Endothelial cell of umbilical vein (primary cell): ENCODE measurements at regions not wholly inside any gene's neighbourhood (a gene's known extent, or its start where the extent isn't known, plus 50 kb on each side); places are given as distances from the start of the nearest gene placed in this dataset.

Source experiments
- BruUV-seq: library from RNA; stranded (reverse); fragments of 400-500 nt; replicated peaks from 2 replicates; lab custom pipeline; 2021; lab: Mats Ljungman, UMichigan
- CTCF ChIA-PET: fragments of 300-600, 350-600 bp; sonication (Branson Sonifier 250); formaldehyde crosslinking; loops from one replicate; lab custom pipeline; 2021; ENCODE audit warnings: antibody characterized with exemption, inconsistent platforms; lab: Charles Lee
- POLR2A ChIA-PET: fragments of 300-600, 350-600 bp; sonication (Branson Sonifier 250); formaldehyde crosslinking; loops from one replicate; lab custom pipeline; 2021; ENCODE audit warnings: antibody characterized with exemption, inconsistent platforms; lab: Charles Lee
- DNase-seq: peaks from one replicate; pipeline ENCODE4 v3.0.0-alpha.2; 2011; ENCODE audit warnings: low read depth, low spot score
- FAIRE-seq: peaks from 2 replicates; lab custom pipeline; 2011; peaks lifted over from hg19 to GRCh38; lab: Jason Lieb, UNC
- H2AFZ ChIP-seq: 2 replicates; pipeline ENCODE4 v1.6.0; 2012; ENCODE audit warnings: low read depth, low read length, control low read depth, inconsistent platforms
- H3K27ac ChIP-seq: 2 replicates; pipeline ENCODE4 v1.5.1; 2011; ENCODE audit warnings: low read depth, mild to moderate bottlenecking, control low read depth, low read length, moderate library complexity; ENCODE audit not compliant: insufficient read depth
- H3K27me3 ChIP-seq, 2 experiments: 2 replicates each; pipeline versions ENCODE4 v1.6.0 to v1.6.1; 2011; ENCODE audit warnings: low read length in 2 of 2, mixed read lengths in 1 of 2; ENCODE audit not compliant: control insufficient read depth in 2 of 2, insufficient read depth in 2 of 2
- H3K36me3 ChIP-seq, 2 experiments: 2 replicates in 1 of 2; 3 replicates in 1 of 2; pipeline ENCODE4 v1.5.1; 2011; ENCODE audit warnings: low read length in 2 of 2, mild to moderate bottlenecking in 1 of 2, moderate library complexity in 1 of 2; ENCODE audit not compliant: control insufficient read depth in 2 of 2, insufficient read depth in 2 of 2; ENCODE audit errors: extremely low read depth in 1 of 2
- H3K4me1 ChIP-seq: 3 replicates; pipeline ENCODE4 v1.5.1; 2011; ENCODE audit warnings: mild to moderate bottlenecking, low read length; ENCODE audit not compliant: control insufficient read depth, insufficient read depth; ENCODE audit errors: extremely low read depth
- H3K4me2 ChIP-seq: 2 replicates; pipeline ENCODE4 v1.6.1; 2011; ENCODE audit warnings: low read length, control low read depth, mixed read lengths; ENCODE audit not compliant: insufficient read depth
- H3K4me3 ChIP-seq, 3 experiments: fragments of 200-600 bp in 1 of 3; sonication (generic), shearing (Covaris generic) in 1 of 3; replicated peaks in 1 of 3; 2 replicates each; pipeline ENCODE4 v1.5.1; 2011 to 2016; ENCODE audit warnings: control low read depth in 3 of 3, low read length in 3 of 3, mild to moderate bottlenecking in 2 of 3, inconsistent platforms in 1 of 3, low read depth in 1 of 3, moderate library complexity in 1 of 3; ENCODE audit not compliant: insufficient read depth in 1 of 3
- H3K79me2 ChIP-seq: 2 replicates; pipeline ENCODE4 v1.6.0; 2012; ENCODE audit warnings: low read length, inconsistent platforms; ENCODE audit not compliant: control insufficient read depth, insufficient read depth
- H3K9ac ChIP-seq: replicated peaks from 2 replicates; pipeline ENCODE3; 2011; ENCODE audit warnings: low read length, control low read depth; ENCODE audit not compliant: insufficient read depth; ENCODE audit errors: extremely low read depth
- H3K9me1 ChIP-seq: replicated peaks from 3 replicates; pipeline ENCODE4 v1.6.0; 2011; ENCODE audit warnings: mild to moderate bottlenecking, low read length; ENCODE audit not compliant: control insufficient read depth, insufficient read depth; ENCODE audit errors: extremely low read depth
- H3K9me3 ChIP-seq: replicated peaks from 2 replicates; pipeline ENCODE4 v1.5.1; 2012; ENCODE audit warnings: low read length, inconsistent platforms; ENCODE audit not compliant: control insufficient read depth, insufficient read depth
- H4K20me1 ChIP-seq: replicated peaks from 2 replicates; pipeline ENCODE3; 2011; ENCODE audit warnings: mild to moderate bottlenecking, low read length; ENCODE audit not compliant: control insufficient read depth, insufficient read depth; ENCODE audit errors: extremely low read depth
- EZH2 ChIP-seq: IDR thresholded peaks from 2 replicates; pipeline ENCODE4 v1.6.1; 2012; ENCODE audit warnings: borderline replicate concordance, low read depth, mild to moderate bottlenecking, moderate library complexity, low read length, inconsistent platforms; ENCODE audit not compliant: severe bottlenecking
- FOS ChIP-seq: IDR thresholded peaks from 2 replicates; pipeline ENCODE4 v1.6.1; 2011; ENCODE audit warnings: mild to moderate bottlenecking, low read length, moderate library complexity, borderline replicate concordance; ENCODE audit not compliant: insufficient read depth
- GATA2 ChIP-seq: IDR thresholded peaks from 2 replicates; pipeline ENCODE4 v1.7.0; 2011; ENCODE audit warnings: low read depth, mild to moderate bottlenecking, moderate library complexity, mixed read lengths, low read length; ENCODE audit not compliant: insufficient read length, insufficient read depth
- JUN ChIP-seq: IDR thresholded peaks from 2 replicates; pipeline ENCODE4 v1.6.1; 2011; ENCODE audit warnings: borderline replicate concordance, low read depth; ENCODE audit not compliant: insufficient read length, insufficient read depth
- MYC ChIP-seq: IDR thresholded peaks from one replicate; pipeline ENCODE4 v1.6.1; 2011; ENCODE audit warnings: mild to moderate bottlenecking, low read depth, low read length
- POLR2A ChIP-seq: IDR thresholded peaks from 2 replicates; pipeline ENCODE4 v1.6.1; 2012; ENCODE audit warnings: low read depth, mild to moderate bottlenecking, control low read depth, low read length
- POLR2AphosphoS5 ChIP-seq: IDR thresholded peaks from 2 replicates; pipeline ENCODE4 v1.6.1; 2012; ENCODE audit warnings: low read depth, mild to moderate bottlenecking, control low read depth, low read length, moderate library complexity; ENCODE audit not compliant: insufficient read depth
- dilution Hi-C: fragments of 300-500 bp; cut with MboI; formaldehyde crosslinking; loops from one replicate; pipeline ENCODE4 v1.15.0; 2019; ENCODE audit warnings: low sequenced_read_pairs; ENCODE audit not compliant: extremely low pct_ligation_motif_present
- intact Hi-C: fragments of 100-400 bp; cut with micrococcal nuclease; formaldehyde crosslinking; loops from one replicate; pipeline ENCODE4 v1.10.0; 2022
- TF ChIP-seq, protein P1 (sequence below): IDR thresholded peaks from 2 replicates; pipeline ENCODE4 v1.6.1; 2011; ENCODE audit not compliant: insufficient read depth, insufficient read length
- TF ChIP-seq, protein P2 (sequence below), 2 donors: IDR thresholded peaks; 1 replicate in 1 of 2; 2 replicates in 1 of 2; pipeline ENCODE4 v1.5.1; 2011; ENCODE audit warnings: low read length in 2 of 2, mild to moderate bottlenecking in 2 of 2, moderate library complexity in 2 of 2, control low read depth in 1 of 2, inconsistent platforms in 1 of 2, low read depth in 1 of 2; ENCODE audit not compliant: insufficient read depth in 1 of 2; ENCODE audit errors: extremely low read depth in 1 of 2

DNA sequence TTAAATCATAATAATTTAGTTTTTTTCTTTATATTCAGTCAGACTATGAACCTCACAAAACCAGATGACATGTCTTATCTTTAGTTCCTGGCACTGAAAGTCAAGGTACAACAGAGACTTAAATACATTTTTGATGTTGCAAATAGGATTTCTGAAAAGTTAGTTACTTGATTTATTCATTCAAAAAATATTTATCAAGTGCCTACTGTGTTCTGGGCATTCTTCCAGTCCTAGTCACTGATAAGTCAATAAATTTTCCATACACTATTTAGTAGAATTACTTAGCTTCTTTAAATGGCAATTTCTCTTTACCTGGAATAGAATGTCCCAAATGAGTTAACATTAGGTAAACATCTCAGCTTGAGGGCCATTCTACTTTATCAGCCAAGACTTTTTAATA lies 938.3 kb upstream of the PCDH9 start:
- H3K4me1 ChIP-seq, result no peaks in the 10 kb centered on the region
- H3K9me1 ChIP-seq, result no peaks in the 10 kb centered on the region
- TF ChIP-seq, protein P1, sequence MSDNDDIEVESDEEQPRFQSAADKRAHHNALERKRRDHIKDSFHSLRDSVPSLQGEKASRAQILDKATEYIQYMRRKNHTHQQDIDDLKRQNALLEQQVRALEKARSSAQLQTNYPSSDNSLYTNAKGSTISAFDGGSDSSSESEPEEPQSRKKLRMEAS, result no peak
- no peak for TF ChIP-seq POLR2A
- TF ChIP-seq MYC, result no peak
- dilution Hi-C loops (no loop called here), intact Hi-C loops (no loop called here)
- H3K9me3 ChIP-seq, result no peaks in the 10 kb centered on the region
- no peak overlapping the region for H3K4me2 ChIP-seq
- H3K9ac ChIP-seq, result no peak overlapping the region
- ChIA-PET POLR2A (no interaction called here), CTCF (no interaction called here)
- no peak overlapping the region for H2AFZ ChIP-seq
- no peak overlapping the region for H3K4me3 ChIP-seq
- H3K36me3 ChIP-seq, result no peaks in the 10 kb centered on the region
- H3K79me2 ChIP-seq, result no peaks in the 10 kb centered on the region
- H4K20me1 ChIP-seq, result no peaks in the 10 kb centered on the region
- BruUV-seq, result no TSS peak
- no peak overlapping the region for H3K27ac ChIP-seq
- DNase-seq, result no peak
- no peaks in the 10 kb centered on the region for H3K27me3 ChIP-seq
- FAIRE-seq, result no peak

DNA sequence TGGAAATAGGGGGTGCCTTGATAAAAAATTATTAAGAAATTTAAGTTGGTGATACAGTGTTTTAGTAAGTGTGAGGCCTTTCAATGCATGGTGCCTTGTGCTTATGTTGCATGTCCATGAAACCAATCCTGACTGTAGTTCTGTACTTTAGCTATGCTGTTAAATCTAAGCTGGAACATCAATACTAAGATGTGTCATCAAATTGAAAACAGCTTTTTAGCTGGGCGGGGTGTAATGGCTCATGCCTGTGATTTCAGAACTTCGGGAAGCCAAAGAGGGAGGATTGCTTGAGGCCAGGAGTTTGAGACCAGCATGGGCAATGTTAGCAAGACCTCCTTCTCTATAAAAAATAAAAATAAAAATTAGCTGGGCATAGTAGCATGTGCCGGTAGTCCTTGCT lies 930.3 kb upstream of the PCDH9 start:
- Histone ChIP-seq H3K4me1 (no peaks in the 10 kb centered on the region), H3K27me3 (no peaks in the 10 kb centered on the region), H3K36me3 (no peaks in the 10 kb centered on the region), H2AFZ (no peak overlapping the region), H3K79me2 (no peaks in the 10 kb centered on the region), H3K4me3 (no peak overlapping the region), H3K9me3 (no peaks in the 10 kb centered on the region), H3K27ac (no peak overlapping the region), H3K9ac (no peak overlapping the region), H3K4me2 (no peak overlapping the region), H3K9me1 (no peaks in the 10 kb centered on the region), H4K20me1 (no peaks in the 10 kb centered on the region)
- intact Hi-C loops (no loop called here), dilution Hi-C loops (no loop called here)
- POLR2A ChIA-PET, result no interaction called here
- no peak for DNase-seq
- BruUV-seq, result no TSS peak
- CTCF ChIA-PET, result interaction anchor here (1.2 kb wide), 1 partner anchor 9 kb away, joined by 3 read pairs; no protein-coding TSS in a partner anchor
- TF ChIP-seq JUN (no peak), MYC (no peak), FOS (no peak), EZH2 (no peak), GATA2 (no peak), POLR2A (no peak), POLR2AphosphoS5 (no peak)
- TF ChIP-seq, protein P1, result no peak
- TF ChIP-seq, protein P2, sequence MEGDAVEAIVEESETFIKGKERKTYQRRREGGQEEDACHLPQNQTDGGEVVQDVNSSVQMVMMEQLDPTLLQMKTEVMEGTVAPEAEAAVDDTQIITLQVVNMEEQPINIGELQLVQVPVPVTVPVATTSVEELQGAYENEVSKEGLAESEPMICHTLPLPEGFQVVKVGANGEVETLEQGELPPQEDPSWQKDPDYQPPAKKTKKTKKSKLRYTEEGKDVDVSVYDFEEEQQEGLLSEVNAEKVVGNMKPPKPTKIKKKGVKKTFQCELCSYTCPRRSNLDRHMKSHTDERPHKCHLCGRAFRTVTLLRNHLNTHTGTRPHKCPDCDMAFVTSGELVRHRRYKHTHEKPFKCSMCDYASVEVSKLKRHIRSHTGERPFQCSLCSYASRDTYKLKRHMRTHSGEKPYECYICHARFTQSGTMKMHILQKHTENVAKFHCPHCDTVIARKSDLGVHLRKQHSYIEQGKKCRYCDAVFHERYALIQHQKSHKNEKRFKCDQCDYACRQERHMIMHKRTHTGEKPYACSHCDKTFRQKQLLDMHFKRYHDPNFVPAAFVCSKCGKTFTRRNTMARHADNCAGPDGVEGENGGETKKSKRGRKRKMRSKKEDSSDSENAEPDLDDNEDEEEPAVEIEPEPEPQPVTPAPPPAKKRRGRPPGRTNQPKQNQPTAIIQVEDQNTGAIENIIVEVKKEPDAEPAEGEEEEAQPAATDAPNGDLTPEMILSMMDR (IDR thresholded peaks at IDR 0.05; ENCODE audit: extremely low read depth in 1 of 2, insufficient read depth in 1 of 2, low read depth in 1 of 2, low read length in 2 of 2), result no peak
- FAIRE-seq, result no peak
